Activated T-cell treated with anti-CD3 and anti-CD28 coated beads for 4 hours (primary cell): ENCODE measurements at regions not wholly inside any gene's neighbourhood (a gene's known extent, or its start where the extent isn't known, plus 50 kb on each side); places are given as distances from the start of the nearest gene placed in this dataset.

Experiments
- DNase-seq: peaks from one replicate; pipeline ENCODE4 v3.0.0-alpha.2; 2020

- DNase-seq, result no peak
Measured at GRCh38 chr5:86880785-86881492, 263.2 kb downstream of the COX7C start.

- no peak for DNase-seq
Measured at GRCh38 chr5:86881493-86882090, 263.9 kb downstream of the COX7C start.

- no peak for DNase-seq
Measured at GRCh38 chr5:86884608-86885007, 266.9 kb downstream of the COX7C start.

GRCh38 chr5:86885011-86885410, 267.3 kb downstream of the COX7C start:
- no peak for DNase-seq

GRCh38 chr5:86885489-86886230, 267.9 kb downstream of the COX7C start:
- no peak for DNase-seq

GRCh38 chr5:86890375-86890774, 272.6 kb downstream of the COX7C start:
- no peak for DNase-seq

GRCh38 chr5:86894056-86894455, 276.3 kb downstream of the COX7C start:
- no peak for DNase-seq

- no peak for DNase-seq
Measured at GRCh38 chr5:86896916-86897315, 279.2 kb downstream of the COX7C start.

- no peak for DNase-seq
Measured at GRCh38 chr5:86909418-86910295, 291.9 kb downstream of the COX7C start.

GRCh38 chr5:86917117-86917579, 299.4 kb downstream of the COX7C start:
- DNase-seq, result no peak

GRCh38 chr5:86918246-86918645, 300.5 kb downstream of the COX7C start:
- no peak for DNase-seq

GRCh38 chr5:86926033-86926432, 308.3 kb downstream of the COX7C start:
- no peak for DNase-seq

- DNase-seq, result no peak
Measured at GRCh38 chr5:86929123-86929766, 311.5 kb downstream of the COX7C start.

GRCh38 chr5:86951761-86952160, 315.9 kb upstream of the RASA1 start:
- no peak for DNase-seq

- DNase-seq, result no peak
Measured at GRCh38 chr5:86964889-86965288, 302.8 kb upstream of the RASA1 start.

GRCh38 chr5:86968301-86968753, 299.4 kb upstream of the RASA1 start:
- no peak for DNase-seq

GRCh38 chr5:86970361-86970760, 297.3 kb upstream of the RASA1 start:
- no peak for DNase-seq

GRCh38 chr5:86971034-86971571, 296.6 kb upstream of the RASA1 start:
- no peak for DNase-seq

GRCh38 chr5:86974955-86975354, 292.7 kb upstream of the RASA1 start:
- no peak for DNase-seq

- DNase-seq, result no peak
Measured at GRCh38 chr5:86977190-86977589, 290.5 kb upstream of the RASA1 start.

GRCh38 chr5:86977808-86978207, 289.9 kb upstream of the RASA1 start:
- no peak for DNase-seq

- no peak for DNase-seq
Measured at GRCh38 chr5:86979811-86980411, 287.8 kb upstream of the RASA1 start.
